Jurkat, Clone E6-1 (cell line): ENCODE measurements at regions not wholly inside any gene's neighbourhood (a gene's known extent, or its start where the extent isn't known, plus 50 kb on each side); places are given as distances from the start of the nearest gene placed in this dataset.

Experiments used
- DNase-seq: peaks from one replicate; pipeline ENCODE4 v3.0.0-alpha.2; 2011; ENCODE audit warnings: low read depth, low spot score
- H3K4me3 ChIP-seq: 2 replicates; pipeline ENCODE4 v1.5.1; 2011; ENCODE audit warnings: mild to moderate bottlenecking, low read length, control low read depth, moderate library complexity

- H3K4me3 ChIP-seq, result no peak overlapping the region
- no peak for DNase-seq
These were observed 202.2 kb downstream of the RNF152 start for GRCh38 chr18:61690418-61691138.

GRCh38 chr18:61687317-61687716, 205.5 kb downstream of the RNF152 start:
- H3K4me3 ChIP-seq, result no peak overlapping the region
- DNase-seq, result no peak

- H3K4me3 ChIP-seq, result no peak overlapping the region
- DNase-seq, result no peak
These were observed 209.0 kb downstream of the RNF152 start for GRCh38 chr18:61683856-61684255.

- H3K4me3 ChIP-seq, result no peak overlapping the region
- DNase-seq, result no peak
These were observed 211.7 kb downstream of the RNF152 start for GRCh38 chr18:61681065-61681464.

GRCh38 chr18:61679836-61680235, 213.0 kb downstream of the RNF152 start:
- H3K4me3 ChIP-seq, result no peak overlapping the region
- DNase-seq, result no peak

- DNase-seq, result no peak
- no peak overlapping the region for H3K4me3 ChIP-seq
These were observed 215.3 kb downstream of the RNF152 start for GRCh38 chr18:61677435-61677970.

GRCh38 chr18:61676773-61677434, 215.9 kb downstream of the RNF152 start:
- DNase-seq, result no peak
- no peak overlapping the region for H3K4me3 ChIP-seq

- no peak for DNase-seq
- H3K4me3 ChIP-seq, result no peak overlapping the region
These were observed 223.5 kb downstream of the RNF152 start for GRCh38 chr18:61669320-61669719.

GRCh38 chr18:61666876-61667590, 225.8 kb downstream of the RNF152 start:
- no peak overlapping the region for H3K4me3 ChIP-seq
- no peak for DNase-seq

GRCh38 chr18:61664419-61665084, 228.3 kb downstream of the RNF152 start:
- no peak overlapping the region for H3K4me3 ChIP-seq
- DNase-seq, result no peak

- H3K4me3 ChIP-seq, result no peak overlapping the region
- DNase-seq, result no peak
These were observed 230.1 kb downstream of the RNF152 start for GRCh38 chr18:61662726-61663125.

- H3K4me3 ChIP-seq, result no peak overlapping the region
- DNase-seq, result no peak
These were observed 234.4 kb downstream of the RNF152 start for GRCh38 chr18:61658431-61658830.

GRCh38 chr18:61657066-61657732, 235.6 kb downstream of the RNF152 start:
- H3K4me3 ChIP-seq, result no peak overlapping the region
- no peak for DNase-seq

GRCh38 chr18:61655630-61656029, 237.2 kb downstream of the RNF152 start:
- no peak for DNase-seq
- H3K4me3 ChIP-seq, result no peak overlapping the region

GRCh38 chr18:61653823-61654551, 238.8 kb downstream of the RNF152 start:
- no peak overlapping the region for H3K4me3 ChIP-seq
- DNase-seq, result no peak

GRCh38 chr18:61651880-61652268, 240.9 kb downstream of the RNF152 start:
- DNase-seq, result no peak
- H3K4me3 ChIP-seq, result no peak overlapping the region

- no peak overlapping the region for H3K4me3 ChIP-seq
- no peak for DNase-seq
These were observed 241.5 kb downstream of the RNF152 start for GRCh38 chr18:61651145-61651879.
